Neural cell (in vitro differentiated cells): ENCODE measurements at regions not wholly inside any gene's neighbourhood (a gene's known extent, or its start where the extent isn't known, plus 50 kb on each side); places are given as distances from the start of the nearest gene placed in this dataset.
A peak's percentile ranks its signal among the peaks of the same experiment; 100 is the strongest.

ENCODE experiments used
- H2AFZ ChIP-seq: fragments of 200-600, 300-800 bp; sonication (generic), shearing (Covaris generic); 2 replicates; pipeline ENCODE4 v1.6.0; 2014; ENCODE audit warnings: low read depth, mild to moderate bottlenecking, antibody characterized with exemption, low read length, moderate library complexity
- H3F3A ChIP-seq: fragments of 200-600 bp; shearing (Covaris generic); 2 replicates; pipeline ENCODE4 v1.6.1; 2016; ENCODE audit warnings: mild to moderate bottlenecking, moderate library complexity, mixed read lengths, antibody characterized with exemption, low read length; ENCODE audit not compliant: insufficient read depth, poor library complexity, severe bottlenecking
- H3K27ac ChIP-seq: fragments of 200-600, 300-800 bp; sonication (generic), shearing (Covaris generic); 2 replicates; pipeline ENCODE4 v1.5.1; 2014; ENCODE audit warnings: mild to moderate bottlenecking, low read length, moderate library complexity
- H3K27me3 ChIP-seq: fragments of 300-800, 200-600 bp; sonication (generic), shearing (Covaris generic); 2 replicates; pipeline ENCODE4 v1.6.0; 2014; ENCODE audit warnings: mild to moderate bottlenecking, low read depth, low read length, moderate library complexity; ENCODE audit not compliant: insufficient read depth
- H3K36me3 ChIP-seq: fragments of 300-800, 200-600 bp; sonication (generic), shearing (Covaris generic); 2 replicates; pipeline ENCODE4 v1.5.1; 2014; ENCODE audit warnings: mild to moderate bottlenecking, antibody characterized with exemption, low read length, moderate library complexity; ENCODE audit not compliant: insufficient read depth
- H3K4me2 ChIP-seq: fragments of 300-800, 200-600 bp; sonication (generic), shearing (Covaris generic); 2 replicates; pipeline ENCODE4 v1.6.0; 2014; ENCODE audit warnings: mild to moderate bottlenecking, low read length
- H3K4me3 ChIP-seq: fragments of 300-800, 200-600 bp; sonication (generic), shearing (Covaris generic); 2 replicates; pipeline ENCODE4 v1.5.1; 2014; ENCODE audit warnings: mild to moderate bottlenecking, low read length, moderate library complexity
- H3K79me2 ChIP-seq: fragments of 200-600 bp; shearing (Covaris generic); replicated peaks from 2 replicates; pipeline ENCODE4 v1.6.0; 2014; ENCODE audit warnings: mild to moderate bottlenecking, low read length, moderate library complexity; ENCODE audit not compliant: insufficient read depth
- H3K9ac ChIP-seq: fragments of 300-800, 200-600 bp; sonication (generic), shearing (Covaris generic); 2 replicates; pipeline ENCODE4 v1.6.1; 2016; ENCODE audit warnings: mild to moderate bottlenecking, low read length, mixed read lengths
- H3K9me2 ChIP-seq: fragments of 200-600 bp; shearing (Covaris generic); 2 replicates; pipeline ENCODE4 v1.6.1; 2016; ENCODE audit warnings: mild to moderate bottlenecking, low read length, mixed read lengths; ENCODE audit not compliant: insufficient read depth
- H3K9me3 ChIP-seq: fragments of 200-600, 300-800 bp; sonication (generic), shearing (Covaris generic); 2 replicates; pipeline ENCODE4 v1.6.1; 2016; ENCODE audit warnings: mild to moderate bottlenecking, mixed run types, low read length, moderate library complexity, mixed read lengths
- H4K20me1 ChIP-seq: fragments of 200-600 bp; shearing (Covaris generic); 2 replicates; pipeline ENCODE4 v1.6.1; 2016; ENCODE audit warnings: mild to moderate bottlenecking, mixed run types; ENCODE audit not compliant: insufficient read depth
- CTCF ChIP-seq: fragments of 450-650 bp; IDR thresholded peaks from 2 replicates; pipeline ENCODE4 v1.5.1; 2014; ENCODE audit warnings: antibody characterized with exemption, mild to moderate bottlenecking, moderate library complexity; ENCODE audit not compliant: poor library complexity, severe bottlenecking
- EP300 ChIP-seq: fragments of 450-650 bp; conservative IDR thresholded peaks from 2 replicates; pipeline ENCODE4 v1.6.1; 2014; ENCODE audit warnings: antibody characterized with exemption, mild to moderate bottlenecking, moderate library complexity; ENCODE audit not compliant: poor library complexity, severe bottlenecking
- EZH2 ChIP-seq: fragments of 200-600, 300-800 bp; shearing (Covaris generic), sonication (generic); IDR thresholded peaks from 2 replicates; pipeline ENCODE4 v1.6.1; 2014; ENCODE audit warnings: antibody characterized with exemption, low read length, borderline replicate concordance, mild to moderate bottlenecking; ENCODE audit not compliant: insufficient read depth, poor library complexity, severe bottlenecking
- MXI1 ChIP-seq: fragments of 450-650 bp; conservative IDR thresholded peaks from 2 replicates; pipeline ENCODE4 v1.6.1; 2014; ENCODE audit warnings: antibody characterized with exemption, mild to moderate bottlenecking; ENCODE audit not compliant: poor library complexity, severe bottlenecking
- POLR2AphosphoS5 ChIP-seq: IDR thresholded peaks from 2 replicates; pipeline ENCODE4 v1.6.1; 2012
- RAD21 ChIP-seq: fragments of 450-650 bp; conservative IDR thresholded peaks from 2 replicates; pipeline ENCODE4 v1.6.1; 2014; ENCODE audit warnings: antibody characterized with exemption, mild to moderate bottlenecking, moderate library complexity
- REST ChIP-seq: IDR thresholded peaks from 2 replicates; pipeline ENCODE4 v1.6.1; 2012; ENCODE audit warnings: borderline replicate concordance
- SMC3 ChIP-seq: fragments of 450-650 bp; conservative IDR thresholded peaks from 2 replicates; pipeline ENCODE4 v1.6.1; 2014; ENCODE audit warnings: antibody characterized with exemption, mild to moderate bottlenecking, moderate library complexity; ENCODE audit not compliant: poor library complexity
- TAF1 ChIP-seq: IDR thresholded peaks from 2 replicates; pipeline ENCODE4 v1.6.1; 2012; ENCODE audit warnings: low read depth

GRCh38 chr10:4352414-4352961, 473.5 kb upstream of the AKR1E2 start:
- no peaks in the 10 kb centered on the region for H3K27me3 ChIP-seq
- H3K36me3 ChIP-seq: no peaks in the 10 kb centered on the region
- H4K20me1 ChIP-seq: no peaks in the 10 kb centered on the region
- no peak overlapping the region for H3K9ac ChIP-seq
- H3K79me2 ChIP-seq: no peaks in the 10 kb centered on the region
- H3K27ac ChIP-seq: peak overlapping the region; percentile 52
- no peaks in the 10 kb centered on the region for H3F3A ChIP-seq
- H3K9me2 ChIP-seq: no peaks in the 10 kb centered on the region
- no peak overlapping the region for H3K4me2 ChIP-seq
- TF ChIP-seq POLR2AphosphoS5 (peak; percentile 41), SMC3 (no peak), CTCF (no peak), RAD21 (no peak)
- H2AFZ ChIP-seq: no peak overlapping the region
- H3K4me3 ChIP-seq: no peak overlapping the region
- no peaks in the 10 kb centered on the region for H3K9me3 ChIP-seq

GRCh38 chr10:4351723-4352413, 474.1 kb upstream of the AKR1E2 start:
- Histone ChIP-seq H3K9ac (no peak overlapping the region), H3K9me3 (no peaks in the 10 kb centered on the region), H2AFZ (no peak overlapping the region), H4K20me1 (no peaks in the 10 kb centered on the region), H3K4me3 (no peak overlapping the region), H3F3A (no peaks in the 10 kb centered on the region), H3K9me2 (no peaks in the 10 kb centered on the region), H3K27ac (no peak overlapping the region), H3K27me3 (no peaks in the 10 kb centered on the region), H3K4me2 (no peak overlapping the region), H3K79me2 (no peaks in the 10 kb centered on the region), H3K36me3 (no peaks in the 10 kb centered on the region)
- no peak for TF ChIP-seq MXI1
- TF ChIP-seq SMC3: no peak
- TF ChIP-seq CTCF: no peak
- TF ChIP-seq EZH2: no peak
- no peak for TF ChIP-seq RAD21
- no peak for TF ChIP-seq TAF1
- no peak for TF ChIP-seq EP300
- no peak for TF ChIP-seq REST
- TF ChIP-seq POLR2AphosphoS5: no peak
